ENCODE measurements at regions not wholly inside any gene's neighbourhood (a gene's known extent, or its start where the extent isn't known, plus 50 kb on each side); places are given as distances from the start of the nearest gene placed in this dataset.

GRCh38 chr3:177418787-177419186 lies 221.5 kb upstream of the TBL1XR1 start:
- no peak for TF ChIP-seq CTCF (IDR thresholded peaks at IDR 0.05 in 8 of 11, conservative IDR thresholded peaks at IDR 0.05 in 3 of 11)
- no peak for TF ChIP-seq POLR2A (IDR thresholded peaks at IDR 0.05)

Measured in spleen (tissue), 7 donors.